ENCODE measurements at regions not wholly inside any gene's neighbourhood (a gene's known extent, or its start where the extent isn't known, plus 50 kb on each side); places are given as distances from the start of the nearest gene placed in this dataset.

DNA sequence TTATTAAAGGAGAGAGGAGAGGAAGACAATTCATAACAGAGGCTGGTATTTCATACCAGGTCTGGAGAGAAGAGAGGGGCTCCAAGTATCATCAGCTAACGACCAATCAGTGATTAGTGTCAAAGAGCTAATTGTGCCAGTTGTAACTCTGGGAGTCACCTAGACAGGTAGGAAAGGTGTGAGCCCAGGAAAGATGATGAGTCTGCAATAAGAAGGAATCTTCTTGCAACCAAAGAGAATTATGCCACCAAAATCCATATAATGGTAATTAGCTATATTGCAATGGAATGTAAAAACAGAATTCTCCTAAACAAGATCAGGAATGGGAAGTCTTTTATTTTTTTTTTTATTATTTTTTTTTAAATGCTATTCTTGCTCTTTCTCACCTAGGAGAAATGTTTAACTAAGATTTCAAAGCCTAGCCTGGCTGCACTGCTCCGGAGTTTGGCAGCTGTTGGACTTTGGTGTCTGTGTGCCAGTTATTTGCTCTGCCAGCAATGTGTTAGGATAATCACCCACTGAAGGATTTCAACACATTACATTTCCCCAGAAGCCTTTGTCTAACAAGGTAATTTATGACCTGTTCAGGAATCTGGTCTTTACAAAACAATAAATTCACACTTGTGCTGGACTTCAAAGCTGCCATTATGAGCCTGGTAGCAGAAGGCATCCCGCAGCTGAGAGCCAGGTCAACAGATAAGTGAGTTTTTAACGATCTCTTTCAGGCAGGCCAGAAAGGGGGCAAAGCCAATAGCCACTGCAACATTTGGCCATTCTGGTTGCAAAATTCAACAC is 89.4 kb downstream of the FOXB1 start:
- no peak for DNase-seq
- no peaks in the 10 kb centered on the region for H3K36me3 ChIP-seq
- H3K4me3 ChIP-seq: no peak overlapping the region
- H3K9me3 ChIP-seq: no peaks in the 10 kb centered on the region
- no peak for TF ChIP-seq CTCF (IDR thresholded peaks at IDR 0.05)
- no peak for TF ChIP-seq POLR2A (IDR thresholded peaks at IDR 0.05)
- no peaks in the 10 kb centered on the region for H3K4me1 ChIP-seq
- H3K27ac ChIP-seq: no peak overlapping the region
- H3K27me3 ChIP-seq: no peaks in the 10 kb centered on the region
- intact Hi-C loops (cut with DNase I; ENCODE audit: low total_unique reads): no loop called here

GRCh38 chr15:60095711-60096110 is 91.6 kb downstream of the FOXB1 start:
- Histone ChIP-seq H3K27ac (no peak overlapping the region), H3K4me3 (no peak overlapping the region), H3K4me1 (no peaks in the 10 kb centered on the region), H3K27me3 (no peaks in the 10 kb centered on the region), H3K36me3 (no peaks in the 10 kb centered on the region), H3K9me3 (no peaks in the 10 kb centered on the region)
- TF ChIP-seq POLR2A (IDR thresholded peaks at IDR 0.05): no peak
- no peak for TF ChIP-seq CTCF (IDR thresholded peaks at IDR 0.05)
- intact Hi-C loops (cut with DNase I; ENCODE audit: low total_unique reads): no loop called here
- no peak for DNase-seq

- intact Hi-C loops (cut with DNase I; ENCODE audit: low total_unique reads): no loop called here
- no peak for DNase-seq
- Histone ChIP-seq H3K27ac (no peak overlapping the region), H3K4me1 (no peaks in the 10 kb centered on the region), H3K27me3 (no peaks in the 10 kb centered on the region), H3K36me3 (no peaks in the 10 kb centered on the region), H3K9me3 (no peaks in the 10 kb centered on the region), H3K4me3 (no peak overlapping the region)
- no peak for TF ChIP-seq CTCF (IDR thresholded peaks at IDR 0.05)
- TF ChIP-seq POLR2A (IDR thresholded peaks at IDR 0.05): no peak
Measured at GRCh38 chr15:60096157-60096556, 92.0 kb downstream of the FOXB1 start.

GRCh38 chr15:60101416-60101815 is 97.3 kb downstream of the FOXB1 start:
- Histone ChIP-seq H3K27ac (no peak overlapping the region), H3K9me3 (no peaks in the 10 kb centered on the region), H3K36me3 (no peaks in the 10 kb centered on the region), H3K27me3 (no peaks in the 10 kb centered on the region), H3K4me1 (no peaks in the 10 kb centered on the region), H3K4me3 (no peak overlapping the region)
- intact Hi-C loops (cut with DNase I; ENCODE audit: low total_unique reads): no loop called here
- DNase-seq: no peak
- TF ChIP-seq POLR2A (IDR thresholded peaks at IDR 0.05): no peak
- no peak for TF ChIP-seq CTCF (IDR thresholded peaks at IDR 0.05)

DNA sequence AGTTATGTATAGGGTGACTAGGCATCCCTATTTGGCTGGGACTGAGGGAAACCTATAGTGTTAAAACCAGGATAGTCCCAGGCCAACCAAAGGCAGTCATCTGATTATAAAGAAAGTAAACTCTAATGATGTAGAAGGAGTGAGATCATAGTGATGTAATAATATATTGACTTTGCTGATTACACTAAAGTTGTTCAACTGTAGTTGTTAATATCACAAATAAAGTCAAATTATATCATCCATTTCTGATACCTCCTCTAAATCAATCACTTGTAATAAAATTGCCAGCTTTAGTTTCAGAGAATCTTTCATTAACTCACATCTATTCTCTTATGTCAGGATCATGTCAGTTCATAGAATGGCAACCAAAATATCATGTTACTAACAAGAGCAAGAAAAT is 98.6 kb downstream of the FOXB1 start:
- intact Hi-C loops (cut with DNase I; ENCODE audit: low total_unique reads): no loop called here

More for the DNA sequence above, 98.6 kb downstream of the FOXB1 start:
- Histone ChIP-seq H3K9me3 (no peaks in the 10 kb centered on the region), H3K36me3 (no peaks in the 10 kb centered on the region), H3K4me3 (no peak overlapping the region), H3K4me1 (no peaks in the 10 kb centered on the region), H3K27me3 (no peaks in the 10 kb centered on the region), H3K27ac (no peak overlapping the region)
- TF ChIP-seq CTCF (IDR thresholded peaks at IDR 0.05): no peak
- no peak for TF ChIP-seq POLR2A (IDR thresholded peaks at IDR 0.05)
- DNase-seq: no peak

All from uterus (tissue), 3 donors.